Trophoblast cell (in vitro differentiated cells and primary cell): ENCODE measurements at regions not wholly inside any gene's neighbourhood (a gene's known extent, or its start where the extent isn't known, plus 50 kb on each side); places are given as distances from the start of the nearest gene placed in this dataset.

Experiments
- DNase-seq, 2 donors: peaks; one replicate each; pipeline ENCODE4 v3.0.0-alpha.2; 2016
- H2AFZ ChIP-seq: 2 replicates; pipeline ENCODE4 v1.6.1; 2013; ENCODE audit warnings: low read length, moderate library complexity, mild to moderate bottlenecking; ENCODE audit not compliant: insufficient read depth, poor library complexity
- H2AK5ac ChIP-seq: 2 replicates; pipeline ENCODE4 v1.6.1; 2013; ENCODE audit warnings: mild to moderate bottlenecking, low read length
- H2BK120ac ChIP-seq: 2 replicates; pipeline ENCODE4 v1.6.1; 2013; ENCODE audit warnings: low read length, mild to moderate bottlenecking, moderate library complexity; ENCODE audit not compliant: insufficient read depth, poor library complexity
- H2BK12ac ChIP-seq: 2 replicates; pipeline ENCODE4 v1.6.1; 2013; ENCODE audit warnings: mild to moderate bottlenecking, low read length, moderate library complexity
- H2BK5ac ChIP-seq: 2 replicates; pipeline ENCODE4 v1.6.1; 2013; ENCODE audit warnings: low read length, low read depth, moderate library complexity, mild to moderate bottlenecking; ENCODE audit not compliant: poor library complexity
- H3K14ac ChIP-seq: 2 replicates; pipeline ENCODE4 v1.6.1; 2013; ENCODE audit warnings: mild to moderate bottlenecking, low read length
- H3K18ac ChIP-seq: 2 replicates; pipeline ENCODE4 v1.6.1; 2013; ENCODE audit warnings: mild to moderate bottlenecking, low read length
- H3K23ac ChIP-seq: 2 replicates; pipeline ENCODE4 v1.6.1; 2013; ENCODE audit warnings: low read length
- H3K27ac ChIP-seq: 2 replicates; pipeline ENCODE4 v1.5.1; 2013; ENCODE audit warnings: low read depth, mild to moderate bottlenecking, inconsistent platforms, low read length, moderate library complexity
- H3K27me3 ChIP-seq: 2 replicates; pipeline ENCODE4 v1.6.1; 2013; ENCODE audit warnings: inconsistent platforms, mild to moderate bottlenecking, low read length, moderate library complexity; ENCODE audit not compliant: insufficient read depth
- H3K36me3 ChIP-seq, 2 experiments: 1 replicate in 1 of 2; 2 replicates in 1 of 2; pipeline ENCODE4 v1.6.1; 2013; ENCODE audit warnings: low read length in 2 of 2, mild to moderate bottlenecking in 2 of 2, moderate library complexity in 1 of 2; ENCODE audit not compliant: insufficient read depth in 2 of 2, control insufficient read depth in 1 of 2
- H3K4ac ChIP-seq: 2 replicates; pipeline ENCODE4 v1.6.1; 2013; ENCODE audit warnings: low read depth, mild to moderate bottlenecking, low read length, moderate library complexity
- H3K4me1 ChIP-seq, 2 experiments: 1 replicate in 1 of 2; 2 replicates in 1 of 2; pipeline ENCODE4 v1.6.1; 2013; ENCODE audit warnings: low read length in 2 of 2, mild to moderate bottlenecking in 2 of 2, moderate library complexity in 1 of 2; ENCODE audit not compliant: insufficient read depth in 2 of 2, control insufficient read depth in 1 of 2
- H3K4me2 ChIP-seq: 2 replicates; pipeline ENCODE4 v1.6.1; 2013; ENCODE audit warnings: inconsistent platforms, mild to moderate bottlenecking, low read length, moderate library complexity
- H3K4me3 ChIP-seq: 2 replicates; pipeline ENCODE4 v1.5.1; 2013; ENCODE audit warnings: mild to moderate bottlenecking, low read depth, low read length, inconsistent platforms
- H3K79me1 ChIP-seq: one replicate; pipeline ENCODE4 v1.6.1; 2013; ENCODE audit warnings: low read length
- H3K79me2 ChIP-seq: 2 replicates; pipeline ENCODE4 v1.6.1; 2013; ENCODE audit warnings: low read length, mild to moderate bottlenecking; ENCODE audit not compliant: control insufficient read depth, insufficient read depth, poor library complexity
- H3K9ac ChIP-seq: 2 replicates; pipeline ENCODE4 v1.6.1; 2013; ENCODE audit warnings: mild to moderate bottlenecking, low read length
- H3K9me3 ChIP-seq: 2 replicates; pipeline ENCODE4 v1.6.1; 2013; ENCODE audit warnings: low read depth, mild to moderate bottlenecking, control low read depth, inconsistent platforms, low read length; ENCODE audit not compliant: insufficient read depth
- H4K12ac ChIP-seq: 2 replicates; pipeline ENCODE4 v1.6.1; 2013; ENCODE audit warnings: low read depth, mild to moderate bottlenecking, low read length, moderate library complexity
- H4K8ac ChIP-seq: 2 replicates; pipeline ENCODE4 v1.6.1; 2013; ENCODE audit warnings: low read depth, mild to moderate bottlenecking, low read length, moderate library complexity
- H4K91ac ChIP-seq: one replicate; pipeline ENCODE4 v1.6.1; 2013; ENCODE audit warnings: low read depth, mild to moderate bottlenecking, low read length, moderate library complexity
- WGBS: extraction: QIAGEN DNeasy Blood & Tissue Kit; methylation state at CpG from one replicate; pipeline ENCODE4 v1.1.7; 2013; ENCODE audit warnings: missing lambda C conversion rate; ENCODE audit not compliant: insufficient read length, insufficient coverage; ENCODE audit errors: extremely low coverage; 5-methylcytosine and 5-hydroxymethylcytosine counted together

DNA sequence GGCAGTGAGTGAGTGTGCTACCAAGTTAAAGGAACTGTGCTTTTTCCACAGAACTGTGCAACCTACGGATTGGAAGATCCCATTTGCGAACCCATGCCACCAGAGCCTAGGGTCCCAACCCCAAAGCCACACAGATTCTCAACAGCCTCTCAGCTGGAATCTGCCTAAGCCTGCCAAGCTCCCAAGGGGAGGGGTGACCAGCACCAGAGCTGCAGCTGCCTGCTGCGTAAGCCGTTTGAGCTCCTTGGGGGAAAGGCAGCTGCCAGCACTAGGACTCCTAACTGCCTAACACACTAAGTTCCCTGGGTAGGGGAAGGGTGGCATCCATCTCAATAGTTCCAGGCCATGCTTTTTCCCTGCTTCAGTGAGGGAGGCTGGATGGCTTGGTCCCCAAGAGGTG, 738.1 kb upstream of the PRKX start:
- Histone ChIP-seq H3K9ac (no peak overlapping the region), H3K4ac (no peak overlapping the region), H4K8ac (no peak overlapping the region), H2BK5ac (no peak overlapping the region), H4K12ac (no peak overlapping the region), H3K23ac (no peak overlapping the region), H3K4me2 (no peak overlapping the region), H3K79me2 (no peaks in the 10 kb centered on the region), H3K79me1 (no peaks in the 10 kb centered on the region), H4K91ac (no peak overlapping the region), H3K4me3 (no peak overlapping the region), H3K27me3 (no peaks in the 10 kb centered on the region), H3K9me3 (no peaks in the 10 kb centered on the region), H3K4me1 (no peaks in the 10 kb centered on the region), H3K14ac (no peak overlapping the region), H2AK5ac (no peak overlapping the region), H3K27ac (no peak overlapping the region), H3K18ac (no peak overlapping the region), H2BK12ac (no peak overlapping the region), H3K36me3 (no peaks in the 10 kb centered on the region), H2BK120ac (no peak overlapping the region), H2AFZ (no peak overlapping the region)
- no CpG with 5 or more reads among the region's 4 CpGs for WGBS
- no peak for DNase-seq

- WGBS: no CpG with 5 or more reads among the region's 2 CpGs
- no peak overlapping the region for H4K91ac ChIP-seq
- no peak for DNase-seq
These were observed 736.7 kb upstream of the PRKX start for GRCh38 chrX:4450177-4450576.

DNA sequence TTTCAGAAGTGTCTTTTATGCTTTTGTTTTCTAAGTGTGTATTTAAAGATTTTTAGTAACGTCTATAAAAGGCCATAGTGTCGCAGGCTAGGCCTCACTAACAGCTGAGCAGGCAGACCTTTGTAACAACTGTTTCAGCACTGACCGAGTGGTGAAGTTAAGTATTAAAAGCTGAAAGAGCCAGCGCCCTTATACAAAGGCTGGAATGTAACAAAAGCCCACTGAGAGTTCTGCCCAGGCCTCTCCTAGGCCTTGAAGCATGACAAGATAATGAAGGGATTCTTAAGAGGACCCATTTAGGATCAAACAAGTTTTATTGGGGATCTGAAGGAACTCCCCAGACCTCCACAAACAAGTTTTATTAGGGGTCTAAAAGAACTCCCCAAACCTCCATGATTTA, 722.5 kb upstream of the PRKX start:
- H3K27ac ChIP-seq: no peak overlapping the region
- H3K4ac ChIP-seq: no peak overlapping the region
- no peak overlapping the region for H4K91ac ChIP-seq
- no peak overlapping the region for H4K8ac ChIP-seq
- H4K12ac ChIP-seq: no peak overlapping the region
- no peak overlapping the region for H2BK12ac ChIP-seq
- no CpG with 5 or more reads among the region's 4 CpGs for WGBS
- H3K23ac ChIP-seq: no peak overlapping the region
- H3K9me3 ChIP-seq: no peaks in the 10 kb centered on the region
- no peak overlapping the region for H3K9ac ChIP-seq
- H3K18ac ChIP-seq: no peak overlapping the region
- H3K4me3 ChIP-seq: no peak overlapping the region
- no peak overlapping the region for H3K14ac ChIP-seq
- DNase-seq: no peak
- no peak overlapping the region for H3K4me2 ChIP-seq
- no peaks in the 10 kb centered on the region for H3K4me1 ChIP-seq
- no peak overlapping the region for H2BK5ac ChIP-seq
- H3K79me1 ChIP-seq: no peaks in the 10 kb centered on the region
- no peaks in the 10 kb centered on the region for H3K27me3 ChIP-seq
- H2AFZ ChIP-seq: no peak overlapping the region
- no peaks in the 10 kb centered on the region for H3K79me2 ChIP-seq
- no peak overlapping the region for H2AK5ac ChIP-seq
- H2BK120ac ChIP-seq: no peak overlapping the region
- H3K36me3 ChIP-seq: no peaks in the 10 kb centered on the region

More at GRCh38 chrX:4450177-4450576, 736.7 kb upstream of the PRKX start:
- no peak overlapping the region for H3K4ac ChIP-seq
- no peak overlapping the region for H3K4me2 ChIP-seq
- no peak overlapping the region for H3K27ac ChIP-seq
- H3K4me3 ChIP-seq: no peak overlapping the region
- H2AK5ac ChIP-seq: no peak overlapping the region
- H3K36me3 ChIP-seq: no peaks in the 10 kb centered on the region
- H3K79me2 ChIP-seq: no peaks in the 10 kb centered on the region
- no peak overlapping the region for H2BK120ac ChIP-seq
- H3K9me3 ChIP-seq: no peaks in the 10 kb centered on the region
- no peaks in the 10 kb centered on the region for H3K79me1 ChIP-seq
- no peak overlapping the region for H3K14ac ChIP-seq
- H2BK12ac ChIP-seq: no peak overlapping the region
- H3K9ac ChIP-seq: no peak overlapping the region
- no peaks in the 10 kb centered on the region for H3K27me3 ChIP-seq
- no peak overlapping the region for H2AFZ ChIP-seq
- no peaks in the 10 kb centered on the region for H3K4me1 ChIP-seq
- no peak overlapping the region for H4K12ac ChIP-seq
- H3K18ac ChIP-seq: no peak overlapping the region
- H3K23ac ChIP-seq: no peak overlapping the region
- H4K8ac ChIP-seq: no peak overlapping the region
- no peak overlapping the region for H2BK5ac ChIP-seq

- Histone ChIP-seq H2BK120ac (no peak overlapping the region), H3K36me3 (no peaks in the 10 kb centered on the region), H3K18ac (no peak overlapping the region), H2AK5ac (no peak overlapping the region), H4K8ac (no peak overlapping the region), H3K23ac (no peak overlapping the region), H3K14ac (no peak overlapping the region), H4K91ac (no peak overlapping the region), H2BK12ac (no peak overlapping the region), H3K79me2 (no peaks in the 10 kb centered on the region), H3K79me1 (no peaks in the 10 kb centered on the region), H3K9ac (no peak overlapping the region), H2BK5ac (no peak overlapping the region), H3K9me3 (no peaks in the 10 kb centered on the region), H3K27me3 (no peaks in the 10 kb centered on the region), H4K12ac (no peak overlapping the region), H3K4ac (no peak overlapping the region), H3K27ac (no peak overlapping the region), H2AFZ (no peak overlapping the region), H3K4me1 (no peaks in the 10 kb centered on the region), H3K4me3 (no peak overlapping the region), H3K4me2 (no peak overlapping the region)
- no CpG with 5 or more reads among the region's 2 CpGs for WGBS
- no peak for DNase-seq
These were observed 684.0 kb upstream of the PRKX start for GRCh38 chrX:4397471-4397870.
